IMR-90 (cell line): ENCODE measurements at regions not wholly inside any gene's neighbourhood (a gene's known extent, or its start where the extent isn't known, plus 50 kb on each side); places are given as distances from the start of the nearest gene placed in this dataset.

ENCODE experiments used
- ATAC-seq: fragments of 200-7000 bp; cut with Tn5 transposase; 2 replicates; pipeline ENCODE4 v1.9.1; 2020; ENCODE audit warnings: low read depth, mild to moderate bottlenecking, moderate library complexity
- BruUV-seq: library from RNA; stranded (reverse); fragments of 400-500 nt; replicated peaks from 2 replicates; lab custom pipeline; 2021; lab: Mats Ljungman, UMichigan
- CTCF ChIA-PET: fragments of 300-600 bp; formaldehyde crosslinking; extraction: SDS; loops from one replicate; lab custom pipeline; 2021; ENCODE audit warnings: antibody characterized with exemption; lab: Yijun Ruan, JAX
- POLR2A ChIA-PET: fragments of 300-600 bp; sonication (Branson Sonifier 250); formaldehyde crosslinking; loops from one replicate; lab custom pipeline; 2022; ENCODE audit warnings: antibody characterized with exemption; ENCODE audit not compliant: unreplicated experiment; lab: Charles Lee
- DNase-seq: peaks from one replicate; pipeline ENCODE4 v3.0.0; 2013
- H2AFZ ChIP-seq: replicated peaks from 2 replicates; pipeline ENCODE3; 2013; ENCODE audit warnings: low read length, mild to moderate bottlenecking; ENCODE audit not compliant: poor library complexity
- H2AK5ac ChIP-seq: 2 replicates; pipeline ENCODE4 v1.6.1; 2013; ENCODE audit warnings: low read depth, low read length, inconsistent platforms
- H2AK9ac ChIP-seq: replicated peaks from 2 replicates; pipeline ENCODE3; 2013; ENCODE audit warnings: mild to moderate bottlenecking, low read depth, low read length, moderate library complexity; ENCODE audit not compliant: poor library complexity
- H2BK120ac ChIP-seq: 2 replicates; pipeline ENCODE4 v1.6.1; 2013; ENCODE audit warnings: low read depth, low read length, inconsistent platforms
- H2BK15ac ChIP-seq: 3 replicates; pipeline ENCODE4 v1.6.1; 2013; ENCODE audit warnings: low read depth, low read length, inconsistent platforms
- H2BK20ac ChIP-seq: 2 replicates; pipeline ENCODE4 v1.6.1; 2013; ENCODE audit warnings: low read depth, mild to moderate bottlenecking, inconsistent platforms, low read length, moderate library complexity
- H2BK5ac ChIP-seq: 2 replicates; pipeline ENCODE4 v1.6.1; 2013; ENCODE audit warnings: mild to moderate bottlenecking, low read depth, low read length, inconsistent platforms; ENCODE audit not compliant: poor library complexity, severe bottlenecking
- H3K14ac ChIP-seq: replicated peaks from 2 replicates; pipeline ENCODE4 v1.6.1; 2013; ENCODE audit warnings: low read depth, low read length, inconsistent platforms
- H3K18ac ChIP-seq: 2 replicates; pipeline ENCODE4 v1.6.1; 2013; ENCODE audit warnings: low read depth, low read length, control low read depth
- H3K23ac ChIP-seq: 2 replicates; pipeline ENCODE4 v1.6.1; 2013; ENCODE audit warnings: low read depth, low read length, inconsistent platforms
- H3K27ac ChIP-seq: 2 replicates; pipeline ENCODE4 v1.5.1; 2013; ENCODE audit warnings: mild to moderate bottlenecking, control low read depth, low read length; ENCODE audit not compliant: insufficient read depth
- H3K27me3 ChIP-seq: 2 replicates; pipeline ENCODE4 v1.6.1; 2013; ENCODE audit warnings: low read length; ENCODE audit not compliant: control insufficient read depth, insufficient read depth
- H3K36me3 ChIP-seq: 2 replicates; pipeline ENCODE4 v1.6.1; 2013; ENCODE audit warnings: low read length, mixed read lengths; ENCODE audit not compliant: control insufficient read depth, insufficient read depth
- H3K4ac ChIP-seq: 2 replicates; pipeline ENCODE4 v1.6.1; 2013; ENCODE audit warnings: low read depth, low read length, inconsistent platforms
- H3K4me1 ChIP-seq: 2 replicates; pipeline ENCODE4 v1.6.1; 2013; ENCODE audit warnings: low read length, mixed read lengths; ENCODE audit not compliant: control insufficient read depth, insufficient read depth
- H3K4me2 ChIP-seq: 2 replicates; pipeline ENCODE4 v1.6.1; 2013; ENCODE audit warnings: low read depth, mild to moderate bottlenecking, control low read depth, low read length, moderate library complexity
- H3K4me3 ChIP-seq: 2 replicates; pipeline ENCODE4 v1.5.1; 2013; ENCODE audit warnings: low read depth, mild to moderate bottlenecking, control low read depth, low read length, moderate library complexity; ENCODE audit not compliant: insufficient read depth
- H3K56ac ChIP-seq: 2 replicates; pipeline ENCODE4 v1.6.1; 2013; ENCODE audit warnings: low read length, inconsistent platforms; ENCODE audit not compliant: insufficient read depth; ENCODE audit errors: extremely low read depth
- H3K79me1 ChIP-seq, 2 experiments: 2 replicates each; pipeline ENCODE4 v1.6.1; 2013; ENCODE audit warnings: low read length in 2 of 2, inconsistent platforms in 1 of 2, low read depth in 1 of 2
- H3K9ac ChIP-seq: 2 replicates; pipeline ENCODE4 v1.6.1; 2013; ENCODE audit warnings: low read depth, low read length, control low read depth
- H3K9me1 ChIP-seq: 2 replicates; pipeline ENCODE4 v1.6.1; 2013; ENCODE audit warnings: low read length, inconsistent platforms; ENCODE audit not compliant: insufficient read depth
- H3K9me3 ChIP-seq: 2 replicates; pipeline ENCODE4 v1.6.1; 2013; ENCODE audit warnings: low read length; ENCODE audit not compliant: control insufficient read depth, insufficient read depth
- H4K20me1 ChIP-seq: 2 replicates; pipeline ENCODE4 v1.6.1; 2013; ENCODE audit warnings: low read length, inconsistent platforms; ENCODE audit not compliant: insufficient read depth
- H4K5ac ChIP-seq: 2 replicates; pipeline ENCODE4 v1.6.1; 2013; ENCODE audit warnings: mild to moderate bottlenecking, low read depth, low read length, control low read depth
- H4K8ac ChIP-seq, 2 experiments: 2 replicates each; pipeline ENCODE4 v1.6.1; 2013; ENCODE audit warnings: low read depth in 2 of 2, low read length in 2 of 2, control low read depth in 1 of 2, inconsistent platforms in 1 of 2
- H4K91ac ChIP-seq: 2 replicates; pipeline ENCODE4 v1.6.1; 2013; ENCODE audit warnings: low read depth, low read length, inconsistent platforms; ENCODE audit not compliant: insufficient read depth
- POLR2A ChIP-seq: IDR thresholded peaks from 2 replicates; pipeline ENCODE4 v1.6.1; 2012; ENCODE audit warnings: mild to moderate bottlenecking, low read depth, low read length
- WGBS, 2 experiments: methylation state at CpG; one replicate each; pipeline versions ENCODE4 v1.1.5 to v1.1.7; 2013; ENCODE audit warnings: missing lambda C conversion rate in 2 of 2; ENCODE audit not compliant: insufficient read length in 1 of 2; ENCODE audit errors: extremely low coverage in 2 of 2; 5-methylcytosine and 5-hydroxymethylcytosine counted together
- dilution Hi-C: fragments of 300-500 bp; cut with HindIII; formaldehyde crosslinking; loops from one replicate; pipeline ENCODE4 v1.14.3; 2018; ENCODE audit warnings: low sequenced_read_pairs; ENCODE audit not compliant: unreplicated experiment
- in situ Hi-C: fragments of 300-500 bp; cut with MboI; formaldehyde crosslinking; loops from 3 replicates; pipeline ENCODE4 v1.14.3; 2019; ENCODE audit warnings: low sequenced_read_pairs, inconsistent platforms, mixed read lengths
- intact Hi-C: fragments of 100-400 bp; cut with micrococcal nuclease; formaldehyde crosslinking; loops from 2 replicates; pipeline ENCODE4 v1.10.0; 2022

DNA sequence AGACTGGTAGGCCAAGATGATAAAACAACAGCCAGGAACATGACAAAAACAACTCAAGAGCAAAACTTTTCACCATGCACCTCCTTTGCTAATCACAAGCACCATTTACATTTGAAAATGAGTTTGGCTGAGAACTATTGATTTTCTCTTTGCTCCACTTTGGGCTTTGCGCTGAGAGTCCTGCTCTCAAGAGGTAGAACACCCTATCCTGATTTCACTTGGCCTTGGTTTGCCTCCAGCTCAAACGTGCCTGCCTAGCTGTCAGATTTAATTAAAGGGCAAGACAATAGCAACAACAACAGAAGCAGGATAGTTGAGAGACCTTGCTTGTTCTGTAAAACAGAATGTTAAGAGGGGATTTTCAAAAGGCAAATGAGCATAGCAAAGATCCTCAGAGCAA lies 128.2 kb upstream of the ASTN2 start:
- CTCF ChIA-PET, result no interaction called here

More for the DNA sequence above, 128.2 kb upstream of the ASTN2 start:
- no peak overlapping the region for H3K27ac ChIP-seq
- H3K79me1 ChIP-seq, result no peaks in the 10 kb centered on the region
- no peak overlapping the region for H4K8ac ChIP-seq
- DNase-seq, result no peak
- BruUV-seq, result no TSS peak
- H2BK120ac ChIP-seq, result no peak overlapping the region
- H4K5ac ChIP-seq, result no peak overlapping the region
- dilution Hi-C loops, result no loop called here
- no peak overlapping the region for H2BK20ac ChIP-seq
- H2AK9ac ChIP-seq, result no peak overlapping the region
- no peak for TF ChIP-seq POLR2A
- intact Hi-C loops, result no loop called here
- H3K9me3 ChIP-seq, result peaks cover 7% of the 10 kb centered on the region; the same call in 1 of the 2 replicates
- no peak overlapping the region for H2BK15ac ChIP-seq
- WGBS, 2 experiments, result no CpG with 5 or more reads among the region's 2 CpGs
- no peak for ATAC-seq
- no peaks in the 10 kb centered on the region for H3K36me3 ChIP-seq
- no peak overlapping the region for H3K14ac ChIP-seq
- no peak overlapping the region for H3K4ac ChIP-seq
- no peak overlapping the region for H3K4me3 ChIP-seq
- H3K4me1 ChIP-seq, result no peaks in the 10 kb centered on the region
- no peak overlapping the region for H4K91ac ChIP-seq
- H3K9ac ChIP-seq, result no peak overlapping the region
- H3K27me3 ChIP-seq, result no peaks in the 10 kb centered on the region
- no peak overlapping the region for H2BK5ac ChIP-seq
- no peak overlapping the region for H2AK5ac ChIP-seq
- H4K20me1 ChIP-seq, result no peaks in the 10 kb centered on the region
- no peaks in the 10 kb centered on the region for H3K9me1 ChIP-seq
- H3K18ac ChIP-seq, result no peak overlapping the region
- H3K56ac ChIP-seq, result no peak overlapping the region
- in situ Hi-C loops, result no loop called here
- H3K23ac ChIP-seq, result no peak overlapping the region
- H2AFZ ChIP-seq, result no peak overlapping the region
- POLR2A ChIA-PET, result no interaction called here
- H3K4me2 ChIP-seq, result no peak overlapping the region
